ENCODE measurements at regions not wholly inside any gene's neighbourhood (a gene's known extent, or its start where the extent isn't known, plus 50 kb on each side); places are given as distances from the start of the nearest gene placed in this dataset.

DNA sequence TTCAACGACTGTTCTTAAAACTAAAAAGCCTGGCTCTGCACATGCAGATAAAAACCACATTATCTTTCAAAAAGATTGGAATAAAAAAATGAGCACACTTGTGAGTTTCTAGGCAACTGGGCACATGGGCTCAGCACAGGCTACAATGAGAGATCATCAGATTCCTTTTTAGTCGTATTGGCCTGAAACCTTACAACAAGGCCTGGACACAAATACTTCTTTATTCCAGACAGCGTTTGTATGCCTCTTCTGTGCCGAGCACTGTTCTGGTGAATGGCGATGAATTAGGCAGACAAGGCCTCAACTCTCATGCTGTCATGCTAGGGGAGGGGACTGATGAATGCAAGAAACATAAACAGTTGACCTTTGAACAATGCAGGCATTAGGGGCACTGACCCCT is 463.0 kb downstream of the AACS start:
- DNase-seq (no peak), ATAC-seq (no peak)
- Mint-ChIP-seq H3K9me3 (peaks cover 11% of the 10 kb centered on the region), H3K36me3 (ENCODE audit: low read depth) (no peaks in the 10 kb centered on the region), H3K27me3 (no peaks in the 10 kb centered on the region), H3K4me3 (no peak overlapping the region), H3K4me1 (ENCODE audit: low read depth) (no peaks in the 10 kb centered on the region), H3K27ac (no peak overlapping the region)
- TF ChIP-seq, protein P1, sequence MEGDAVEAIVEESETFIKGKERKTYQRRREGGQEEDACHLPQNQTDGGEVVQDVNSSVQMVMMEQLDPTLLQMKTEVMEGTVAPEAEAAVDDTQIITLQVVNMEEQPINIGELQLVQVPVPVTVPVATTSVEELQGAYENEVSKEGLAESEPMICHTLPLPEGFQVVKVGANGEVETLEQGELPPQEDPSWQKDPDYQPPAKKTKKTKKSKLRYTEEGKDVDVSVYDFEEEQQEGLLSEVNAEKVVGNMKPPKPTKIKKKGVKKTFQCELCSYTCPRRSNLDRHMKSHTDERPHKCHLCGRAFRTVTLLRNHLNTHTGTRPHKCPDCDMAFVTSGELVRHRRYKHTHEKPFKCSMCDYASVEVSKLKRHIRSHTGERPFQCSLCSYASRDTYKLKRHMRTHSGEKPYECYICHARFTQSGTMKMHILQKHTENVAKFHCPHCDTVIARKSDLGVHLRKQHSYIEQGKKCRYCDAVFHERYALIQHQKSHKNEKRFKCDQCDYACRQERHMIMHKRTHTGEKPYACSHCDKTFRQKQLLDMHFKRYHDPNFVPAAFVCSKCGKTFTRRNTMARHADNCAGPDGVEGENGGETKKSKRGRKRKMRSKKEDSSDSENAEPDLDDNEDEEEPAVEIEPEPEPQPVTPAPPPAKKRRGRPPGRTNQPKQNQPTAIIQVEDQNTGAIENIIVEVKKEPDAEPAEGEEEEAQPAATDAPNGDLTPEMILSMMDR (IDR thresholded peaks at IDR 0.05) = no peak
- intact Hi-C loops (cut with micrococcal nuclease) = no loop called here
- POLR2A ChIA-PET = no interaction called here
- CTCF ChIA-PET = no interaction called here

GRCh38 chr12:125530201-125530600 is 465.0 kb downstream of the AACS start:
- ChIA-PET POLR2A (no interaction called here), CTCF (no interaction called here)
- Mint-ChIP-seq H3K27ac (no peak overlapping the region), H3K4me1 (ENCODE audit: low read depth) (no peaks in the 10 kb centered on the region), H3K36me3 (ENCODE audit: low read depth) (no peaks in the 10 kb centered on the region), H3K9me3 (no peaks in the 10 kb centered on the region), H3K27me3 (peaks cover 4% of the 10 kb centered on the region), H3K4me3 (no peak overlapping the region)
- ATAC-seq (no peak), DNase-seq (no peak)
- intact Hi-C loops (cut with micrococcal nuclease) = loop anchor here (5.0 to 10.0 kb wide), 2 partner anchors 155 to 242 kb away; no protein-coding TSS in a partner anchor
- TF ChIP-seq, protein P1 (IDR thresholded peaks at IDR 0.05) = no peak

GRCh38 chr12:125530876-125531275 is 465.6 kb downstream of the AACS start:
- ATAC-seq (no peak), DNase-seq (no peak)
- Mint-ChIP-seq H3K27me3 (peaks cover 4% of the 10 kb centered on the region), H3K27ac (no peak overlapping the region), H3K4me3 (no peak overlapping the region), H3K9me3 (no peaks in the 10 kb centered on the region), H3K36me3 (ENCODE audit: low read depth) (no peaks in the 10 kb centered on the region), H3K4me1 (ENCODE audit: low read depth) (no peaks in the 10 kb centered on the region)
- ChIA-PET CTCF (no interaction called here), POLR2A (no interaction called here)
- intact Hi-C loops (cut with micrococcal nuclease) = loop anchor here (5.0 to 10.0 kb wide), 2 partner anchors 154 to 241 kb away; no protein-coding TSS in a partner anchor
- TF ChIP-seq, protein P1 (IDR thresholded peaks at IDR 0.05) = no peak

- CTCF ChIA-PET = no interaction called here
- Mint-ChIP-seq H3K27me3 (peaks cover 4% of the 10 kb centered on the region), H3K9me3 (no peaks in the 10 kb centered on the region), H3K36me3 (ENCODE audit: low read depth) (no peaks in the 10 kb centered on the region), H3K4me1 (ENCODE audit: low read depth) (no peaks in the 10 kb centered on the region), H3K27ac (no peak overlapping the region), H3K4me3 (no peak overlapping the region)
- POLR2A ChIA-PET = no interaction called here
- ATAC-seq (no peak), DNase-seq (no peak)
- TF ChIP-seq, protein P1 (IDR thresholded peaks at IDR 0.05) = no peak
- intact Hi-C loops (cut with micrococcal nuclease) = loop anchor here (5.0 to 10.0 kb wide), 2 partner anchors 153 to 241 kb away; no protein-coding TSS in a partner anchor
These were observed 466.3 kb downstream of the AACS start for GRCh38 chr12:125531574-125531973.

- ChIA-PET POLR2A (no interaction called here), CTCF (interaction anchor here (1.2 to 1.7 kb wide), 2 partner anchors 17 to 19 kb away, joined by 3 to 4 read pairs; no protein-coding TSS in a partner anchor)
- Mint-ChIP-seq H3K4me1 (ENCODE audit: low read depth) (no peaks in the 10 kb centered on the region), H3K4me3 (no peak overlapping the region), H3K36me3 (ENCODE audit: low read depth) (no peaks in the 10 kb centered on the region), H3K9me3 (no peaks in the 10 kb centered on the region), H3K27ac (no peak overlapping the region), H3K27me3 (peaks cover 4% of the 10 kb centered on the region)
- ATAC-seq = no peak
- DNase-seq = peak; percentile 44
- TF ChIP-seq, protein P1 (IDR thresholded peaks at IDR 0.05) = peak; percentile 64
- intact Hi-C loops (cut with micrococcal nuclease) = loop anchor here (5.0 to 10.0 kb wide), 2 partner anchors 151 to 239 kb away; no protein-coding TSS in a partner anchor
These were observed 468.3 kb downstream of the AACS start for GRCh38 chr12:125533434-125534029.
